Activated CD4-positive, alpha-beta T cell treated with anti-CD3 and anti-CD28 coated beads, Interleukin-2, amount 50 U/mL, for 48 hours (primary cell): ENCODE measurements at regions not wholly inside any gene's neighbourhood (a gene's known extent, or its start where the extent isn't known, plus 50 kb on each side); places are given as distances from the start of the nearest gene placed in this dataset.

ENCODE experiments used
- DNase-seq, 2 experiments: peaks; one replicate each; pipeline ENCODE4 v3.0.0-alpha.2; 2020

- DNase-seq = no peak
Observed at GRCh38 chr4:20532116-20532790, 168.0 kb upstream of the PACRGL start.

GRCh38 chr4:20532871-20533870 lies 167.1 kb upstream of the PACRGL start:
- no peak for DNase-seq

GRCh38 chr4:20538905-20539304 lies 161.4 kb upstream of the PACRGL start:
- no peak for DNase-seq

- DNase-seq = no peak
Observed at GRCh38 chr4:20543131-20543530, 157.1 kb upstream of the PACRGL start.

- no peak for DNase-seq
Observed at GRCh38 chr4:20544645-20545044, 155.6 kb upstream of the PACRGL start.

- no peak for DNase-seq
Observed at GRCh38 chr4:20552004-20552403, 148.3 kb upstream of the PACRGL start.

GRCh38 chr4:20554134-20554533 lies 146.1 kb upstream of the PACRGL start:
- DNase-seq = no peak

- no peak for DNase-seq
Observed at GRCh38 chr4:20565075-20565721, 135.1 kb upstream of the PACRGL start.

- no peak for DNase-seq
Observed at GRCh38 chr4:20570981-20571715, 129.1 kb upstream of the PACRGL start.

- DNase-seq = no peak
Observed at GRCh38 chr4:20572976-20573375, 127.3 kb upstream of the PACRGL start.

- no peak for DNase-seq
Observed at GRCh38 chr4:20574986-20575385, 125.3 kb upstream of the PACRGL start.

GRCh38 chr4:20575486-20575885 lies 124.8 kb upstream of the PACRGL start:
- DNase-seq = no peak

GRCh38 chr4:20576861-20577260 lies 123.4 kb upstream of the PACRGL start:
- DNase-seq = no peak

GRCh38 chr4:20577702-20578101 lies 122.6 kb upstream of the PACRGL start:
- no peak for DNase-seq

- no peak for DNase-seq
Observed at GRCh38 chr4:20580907-20581306, 119.4 kb upstream of the PACRGL start.

GRCh38 chr4:20589436-20589835 lies 110.8 kb upstream of the PACRGL start:
- no peak for DNase-seq

- no peak for DNase-seq
Observed at GRCh38 chr4:20590849-20591248, 109.4 kb upstream of the PACRGL start.

- no peak for DNase-seq
Observed at GRCh38 chr4:20591571-20591970, 108.7 kb upstream of the PACRGL start.

- DNase-seq = no peak
Observed at GRCh38 chr4:20592013-20592412, 108.2 kb upstream of the PACRGL start.

- DNase-seq = no peak
Observed at GRCh38 chr4:20592663-20593062, 107.6 kb upstream of the PACRGL start.

GRCh38 chr4:20598626-20599025 lies 101.6 kb upstream of the PACRGL start:
- no peak for DNase-seq

- no peak for DNase-seq
Observed at GRCh38 chr4:20603671-20604313, 96.5 kb upstream of the PACRGL start.
